ENCODE measurements at regions not wholly inside any gene's neighbourhood (a gene's known extent, or its start where the extent isn't known, plus 50 kb on each side); places are given as distances from the start of the nearest gene placed in this dataset.

- TF ChIP-seq, protein P1, sequence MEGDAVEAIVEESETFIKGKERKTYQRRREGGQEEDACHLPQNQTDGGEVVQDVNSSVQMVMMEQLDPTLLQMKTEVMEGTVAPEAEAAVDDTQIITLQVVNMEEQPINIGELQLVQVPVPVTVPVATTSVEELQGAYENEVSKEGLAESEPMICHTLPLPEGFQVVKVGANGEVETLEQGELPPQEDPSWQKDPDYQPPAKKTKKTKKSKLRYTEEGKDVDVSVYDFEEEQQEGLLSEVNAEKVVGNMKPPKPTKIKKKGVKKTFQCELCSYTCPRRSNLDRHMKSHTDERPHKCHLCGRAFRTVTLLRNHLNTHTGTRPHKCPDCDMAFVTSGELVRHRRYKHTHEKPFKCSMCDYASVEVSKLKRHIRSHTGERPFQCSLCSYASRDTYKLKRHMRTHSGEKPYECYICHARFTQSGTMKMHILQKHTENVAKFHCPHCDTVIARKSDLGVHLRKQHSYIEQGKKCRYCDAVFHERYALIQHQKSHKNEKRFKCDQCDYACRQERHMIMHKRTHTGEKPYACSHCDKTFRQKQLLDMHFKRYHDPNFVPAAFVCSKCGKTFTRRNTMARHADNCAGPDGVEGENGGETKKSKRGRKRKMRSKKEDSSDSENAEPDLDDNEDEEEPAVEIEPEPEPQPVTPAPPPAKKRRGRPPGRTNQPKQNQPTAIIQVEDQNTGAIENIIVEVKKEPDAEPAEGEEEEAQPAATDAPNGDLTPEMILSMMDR (IDR thresholded peaks at IDR 0.05; ENCODE audit: low read depth, low read length, poor library complexity, severe bottlenecking) = no peak
- no peak for TF ChIP-seq EZH2phosphoT487 (IDR thresholded peaks at IDR 0.05; ENCODE audit: borderline replicate concordance, low read length)
Measured at GRCh38 chr12:67751381-67751928, 102.9 kb downstream of the DYRK2 start.
